Heart right ventricle (tissue), 16 donors: ENCODE measurements at regions not wholly inside any gene's neighbourhood (a gene's known extent, or its start where the extent isn't known, plus 50 kb on each side); places are given as distances from the start of the nearest gene placed in this dataset.

Source experiments
- ATAC-seq, 8 donors: fragments of 200-7000 bp; cut with Tn5 transposase; one replicate each; pipeline ENCODE4 v1.9.1; 2020; ENCODE audit warnings: mild to moderate bottlenecking in 8 of 8, moderate library complexity in 8 of 8, moderate number of reproducible peaks in 1 of 8
- DNase-seq, 2 donors: peaks; one replicate each; pipeline ENCODE4 v3.0.0-alpha.2; 2020
- H3K27ac ChIP-seq, 10 donors: fragments of 200-600 bp; sonication (generic) in 2 of 10; one replicate each; pipeline versions ENCODE4 v1.5.0 to v1.8.0; 2020 to 2022; ENCODE audit warnings: mild to moderate bottlenecking in 3 of 10
- H3K27me3 ChIP-seq, 7 donors: fragments of 200-600 bp; one replicate each; pipeline ENCODE4 v1.8.0; 2021 to 2022; ENCODE audit warnings: mild to moderate bottlenecking in 2 of 7
- H3K36me3 ChIP-seq, 9 donors: fragments of 200-600 bp; sonication (generic) in 1 of 9; one replicate each; pipeline versions ENCODE4 v1.5.0 to v1.8.0; 2020 to 2022; ENCODE audit warnings: mild to moderate bottlenecking in 2 of 9
- H3K4me1 ChIP-seq, 9 donors: fragments of 200-600 bp; sonication (generic) in 1 of 9; one replicate each; pipeline versions ENCODE4 v1.5.0 to v1.8.0; 2020 to 2022; ENCODE audit warnings: mild to moderate bottlenecking in 4 of 9
- H3K4me3 ChIP-seq, 10 donors: fragments of 200-600 bp; sonication (generic) in 2 of 10; one replicate each; pipeline versions ENCODE4 v1.5.0 to v1.8.0; 2020 to 2022; ENCODE audit warnings: mild to moderate bottlenecking in 7 of 10, moderate library complexity in 2 of 10
- H3K9me3 ChIP-seq, 11 donors: fragments of 200-600 bp in 10 of 11; sonication (generic) in 2 of 11; one replicate each; pipeline versions ENCODE4 v1.5.0 to v1.8.0; 2013 to 2022; ENCODE audit warnings: mild to moderate bottlenecking in 2 of 11, control low read depth in 1 of 11, moderate library complexity in 1 of 11
- CTCF ChIP-seq, 9 donors: fragments of 200-600 bp; sonication (generic) in 2 of 9; IDR thresholded peaks; one replicate each; pipeline versions ENCODE4 v1.5.0 to v1.8.0; 2021 to 2022; ENCODE audit warnings: antibody characterized with exemption in 9 of 9, mild to moderate bottlenecking in 5 of 9, moderate library complexity in 1 of 9
- WGBS, 2 donors: extraction: QIAGEN DNeasy Blood & Tissue Kit; methylation state at CpG; one replicate each; pipeline ENCODE4 v1.1.7; 2013; ENCODE audit warnings: inconsistent platforms in 1 of 2; 5-methylcytosine and 5-hydroxymethylcytosine counted together
- intact Hi-C, 10 donors: fragments of 100-400 bp; cut with DNase I; formaldehyde crosslinking; loops; one replicate each; pipeline versions ENCODE4 v1.11.1 to v1.14.2; 2022
- donor health status: Arrhythmogenic right ventricular cardiomyopathy.
- donor health status: ischemic (EF 13 %, LVEDD 7.1; RV severe dilation, severe dysfunction).
- donor health status: healthy with polysubstance abuse.
- donor health status: DM: no; HTN: yes; CAD: no.
- donor health status: DM: no; HTN: no; CAD: no.
- donor health status: ischemic (EF 25% LVEDD 6.9; RV normal size, moderate dysfunction).
- donor health status: ischemic (EF 25% LVEDD 5.7; RV mildly dilated, moderate dysfunction).
- donor health status: healthy.
- donor health status: DM: yes; HTN: yes; CAD: no.
- donor health status: Ischemic cardiomyopathy.
- donor health status: ischemic (EF 35%, LVEDD 5.7; RV mildly dilated, moderate dysfunction).
- donor health status: nonischemic (EF 11% LVEDD 7.7; RV severe dilation, severe dysfunction).
- donor health status: DM: yes; HTN: yes; CAD: no.
- donor health status: PGD.
- donor health status: ischemic (EF 29% LVEDD 5.4; RV normal size, mild dysfunction).
- donor health status: nonischemic (EF 23%, LVEDD 6.1; RV moderate dilation, normal function).

- Histone ChIP-seq H3K9me3 (no peaks in the 10 kb centered on the region), H3K27me3 (peaks cover 0 to 24% (median 10%) of the 10 kb centered on the region in 7 donors), H3K4me3 (no peak overlapping the region), H3K27ac (no peak overlapping the region), H3K4me1 (no peaks in the 10 kb centered on the region), H3K36me3 (no peaks in the 10 kb centered on the region)
- ATAC-seq (no peak), DNase-seq (no peak)
- WGBS, 2 donors = 60 to 63% methylated on average over 16 of the region's 16 CpGs
- no peak for TF ChIP-seq CTCF (IDR thresholded peaks at IDR 0.05)
- intact Hi-C loops = no loop called here
These were observed 372.0 kb downstream of the PREX1 start for GRCh38 chr20:48455651-48456365.

GRCh38 chr20:48454671-48455490 lies 372.9 kb downstream of the PREX1 start:
- peaks cover 0 to 21% (median 10%) of the 10 kb centered on the region in 7 donors for H3K27me3 ChIP-seq
- ATAC-seq (no peak), DNase-seq (no peak)
- no peaks in the 10 kb centered on the region for H3K9me3 ChIP-seq
- no peak for TF ChIP-seq CTCF (IDR thresholded peaks at IDR 0.05)
- no peaks in the 10 kb centered on the region for H3K36me3 ChIP-seq
- no peaks in the 10 kb centered on the region for H3K4me1 ChIP-seq
- 72 to 74% methylated on average over 14 of the region's 14 CpGs for WGBS, 2 donors
- H3K4me3 ChIP-seq = no peak overlapping the region
- intact Hi-C loops = no loop called here
- no peak overlapping the region for H3K27ac ChIP-seq

GRCh38 chr20:48453477-48454093 lies 374.2 kb downstream of the PREX1 start:
- Histone ChIP-seq H3K4me1 (no peaks in the 10 kb centered on the region), H3K27ac (no peak overlapping the region), H3K4me3 (no peak overlapping the region), H3K27me3 (peaks cover 0 to 14% (median 5%) of the 10 kb centered on the region in 7 donors), H3K9me3 (no peaks in the 10 kb centered on the region), H3K36me3 (no peaks in the 10 kb centered on the region)
- no peak for TF ChIP-seq CTCF (IDR thresholded peaks at IDR 0.05)
- WGBS, 2 donors = 85 to 94% methylated on average over 15 of the region's 15 CpGs
- intact Hi-C loops = no loop called here
- no peak for DNase-seq
- ATAC-seq = no peak

- DNase-seq (no peak), ATAC-seq (no peak)
- no peaks in the 10 kb centered on the region for H3K4me1 ChIP-seq
- intact Hi-C loops = no loop called here
- H3K9me3 ChIP-seq = no peaks in the 10 kb centered on the region
- no peak overlapping the region for H3K27ac ChIP-seq
- TF ChIP-seq CTCF (IDR thresholded peaks at IDR 0.05) = no peak
- 88 to 93% methylated on average over 6 of the region's 6 CpGs for WGBS, 2 donors
- H3K27me3 ChIP-seq = peaks cover 0 to 13% (median 0%) of the 10 kb centered on the region in 7 donors
- no peaks in the 10 kb centered on the region for H3K36me3 ChIP-seq
- no peak overlapping the region for H3K4me3 ChIP-seq
These were observed 376.4 kb downstream of the PREX1 start for GRCh38 chr20:48451401-48451800.
